Stimulated activated naive CD4-positive, alpha-beta T cell (primary cell): ENCODE measurements at regions not wholly inside any gene's neighbourhood (a gene's known extent, or its start where the extent isn't known, plus 50 kb on each side); places are given as distances from the start of the nearest gene placed in this dataset.

ENCODE experiments used
- DNase-seq, 6 experiments: peaks; one replicate each; lab custom pipeline; 2025; lab: John Stamatoyannopoulos, UW

GRCh38 chr2:57515366-57515765 is 531.2 kb upstream of the VRK2 start:
- no peak for DNase-seq

- peak in 2 of 6 experiments; percentile 5 to 14 for DNase-seq
These were observed 529.8 kb upstream of the VRK2 start for GRCh38 chr2:57516698-57517340.

- DNase-seq = no peak
These were observed 523.3 kb upstream of the VRK2 start for GRCh38 chr2:57523304-57523703.

GRCh38 chr2:57527685-57528084 is 518.9 kb upstream of the VRK2 start:
- no peak for DNase-seq

- no peak for DNase-seq
These were observed 518.1 kb upstream of the VRK2 start for GRCh38 chr2:57528499-57528898.

- DNase-seq = no peak
These were observed 512.2 kb upstream of the VRK2 start for GRCh38 chr2:57534358-57534757.

- no peak for DNase-seq
These were observed 509.9 kb upstream of the VRK2 start for GRCh38 chr2:57536535-57537231.

- DNase-seq = no peak
These were observed 506.8 kb upstream of the VRK2 start for GRCh38 chr2:57539761-57540160.

GRCh38 chr2:57542081-57542480 is 504.5 kb upstream of the VRK2 start:
- DNase-seq = no peak

GRCh38 chr2:57543211-57543610 is 503.4 kb upstream of the VRK2 start:
- no peak for DNase-seq

- no peak for DNase-seq
These were observed 502.0 kb upstream of the VRK2 start for GRCh38 chr2:57544624-57545023.

GRCh38 chr2:57546478-57546877 is 500.1 kb upstream of the VRK2 start:
- no peak for DNase-seq

GRCh38 chr2:57549642-57550102 is 496.9 kb upstream of the VRK2 start:
- DNase-seq = no peak

- DNase-seq = no peak
These were observed 495.7 kb upstream of the VRK2 start for GRCh38 chr2:57550912-57551311.

GRCh38 chr2:57552885-57553284 is 493.7 kb upstream of the VRK2 start:
- no peak for DNase-seq

GRCh38 chr2:57554348-57554747 is 492.3 kb upstream of the VRK2 start:
- no peak for DNase-seq

- no peak for DNase-seq
These were observed 488.3 kb upstream of the VRK2 start for GRCh38 chr2:57558312-57558711.

GRCh38 chr2:57562495-57562894 is 484.1 kb upstream of the VRK2 start:
- no peak for DNase-seq

- no peak for DNase-seq
These were observed 483.6 kb upstream of the VRK2 start for GRCh38 chr2:57563015-57563414.

GRCh38 chr2:57567245-57567644 is 479.4 kb upstream of the VRK2 start:
- DNase-seq = no peak

- no peak for DNase-seq
These were observed 477.2 kb upstream of the VRK2 start for GRCh38 chr2:57569396-57569795.

- no peak for DNase-seq
These were observed 475.6 kb upstream of the VRK2 start for GRCh38 chr2:57570961-57571360.

GRCh38 chr2:57575700-57576268 is 470.8 kb upstream of the VRK2 start:
- no peak for DNase-seq
